Pulmonary artery endothelial cell (primary cell): ENCODE measurements at regions not wholly inside any gene's neighbourhood (a gene's known extent, or its start where the extent isn't known, plus 50 kb on each side); places are given as distances from the start of the nearest gene placed in this dataset.

ENCODE experiments used
- DNase-seq: peaks from one replicate; pipeline ENCODE4 v3.0.0-alpha.2; 2011; ENCODE audit warnings: low read depth, low spot score

- no peak for DNase-seq
Measured at GRCh38 chr17:15042311-15042710, 222.8 kb downstream of the PMP22 start.

GRCh38 chr17:15039366-15039765 lies 225.8 kb downstream of the PMP22 start:
- no peak for DNase-seq

GRCh38 chr17:15038656-15039055 lies 226.5 kb downstream of the PMP22 start:
- DNase-seq = no peak

- DNase-seq = no peak
Measured at GRCh38 chr17:15036238-15036637, 228.9 kb downstream of the PMP22 start.

DNA sequence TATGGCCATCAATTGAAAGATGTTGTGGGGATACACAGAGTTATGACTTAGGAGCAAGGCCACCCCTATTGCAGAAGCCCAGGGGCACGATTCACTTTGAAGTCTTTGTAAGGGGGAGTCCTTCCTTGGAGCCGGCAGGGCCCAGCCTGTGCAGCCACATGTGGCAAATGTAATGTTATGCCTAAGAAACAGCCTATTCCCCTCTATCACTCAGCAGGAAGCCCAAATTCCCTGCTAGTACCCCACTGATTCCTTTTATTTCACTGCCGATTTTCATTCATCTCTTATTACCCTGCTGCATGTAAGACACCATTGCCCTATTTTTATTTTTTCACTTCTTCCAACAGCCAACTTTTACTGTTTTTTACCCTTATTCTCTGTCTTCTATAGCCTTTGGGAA lies 233.2 kb downstream of the PMP22 start:
- DNase-seq = no peak

DNA sequence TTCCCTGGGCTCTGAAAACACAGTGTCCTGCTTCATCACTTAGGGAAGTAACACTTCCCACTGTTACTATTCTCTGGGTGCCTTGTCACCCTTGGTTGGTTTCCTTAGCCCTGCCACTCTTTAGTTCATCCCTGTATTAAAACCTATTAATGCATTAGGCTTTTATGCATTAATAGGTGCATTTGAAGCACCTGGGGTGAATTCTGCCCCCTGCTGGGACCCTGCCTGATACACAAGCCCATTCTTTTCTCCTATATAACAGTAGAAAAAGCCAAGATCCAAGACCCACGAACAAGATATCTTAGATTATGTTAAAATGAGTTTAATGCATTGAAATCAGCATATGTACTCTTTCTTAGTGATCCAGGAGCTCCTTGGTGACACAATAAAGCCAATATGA lies 235.7 kb downstream of the PMP22 start:
- DNase-seq = no peak

DNA sequence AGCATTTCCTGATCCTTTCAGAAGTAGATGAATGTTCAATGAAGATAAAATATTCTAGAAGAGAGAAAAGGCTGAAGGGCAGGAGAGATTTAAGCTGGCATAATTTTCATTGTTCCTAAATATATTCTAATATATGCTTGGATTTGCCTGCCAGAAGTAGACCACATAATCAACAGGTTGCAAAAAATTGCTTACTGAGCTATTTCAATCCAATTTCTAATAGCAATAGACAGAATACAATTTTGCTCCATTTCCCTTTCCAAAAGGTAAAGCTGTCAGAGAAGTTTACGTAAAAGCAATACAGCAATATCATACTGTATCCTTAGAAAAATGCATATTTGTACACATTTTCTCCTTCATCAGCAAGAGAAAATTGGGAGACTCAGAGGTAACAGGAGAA lies 237.3 kb downstream of the PMP22 start:
- DNase-seq = no peak

GRCh38 chr17:15026088-15026487 lies 239.0 kb downstream of the PMP22 start:
- DNase-seq = no peak

DNA sequence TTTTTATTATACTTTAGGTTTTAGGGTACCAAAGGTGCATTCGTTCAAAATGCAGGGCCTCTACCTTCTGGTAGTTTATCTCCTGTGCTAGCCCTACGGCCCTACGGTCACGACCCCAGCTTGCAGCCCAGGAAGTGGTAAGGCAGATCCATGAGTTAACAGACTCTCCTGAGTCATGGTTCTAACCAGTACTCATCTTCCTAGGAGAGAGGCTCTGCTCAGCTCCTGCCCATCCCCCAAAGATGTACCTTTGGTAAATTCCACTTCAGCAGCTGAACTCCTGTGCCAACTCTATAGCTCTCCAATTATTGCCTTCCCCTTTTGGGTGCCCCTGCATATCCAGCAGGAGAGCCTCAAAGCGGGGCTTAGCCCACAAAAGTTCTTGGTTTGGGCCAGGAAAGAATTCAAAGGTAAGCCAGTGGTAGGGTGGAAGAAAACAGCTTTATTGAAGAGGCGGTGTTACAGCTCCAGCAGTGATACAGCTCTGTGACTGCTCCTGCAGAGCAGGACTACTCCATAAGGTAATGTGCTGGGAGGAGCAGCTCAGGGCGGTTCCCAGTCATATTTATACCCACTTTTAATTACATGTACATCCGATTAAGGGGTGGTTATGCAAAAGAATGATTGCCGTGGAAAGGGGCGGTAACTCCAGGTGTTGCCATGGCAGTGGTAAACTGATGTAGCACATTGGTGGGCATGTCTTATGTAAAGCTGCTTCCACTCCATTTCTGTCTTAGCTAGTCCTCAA lies 241.4 kb downstream of the PMP22 start:
- no peak for DNase-seq

- no peak for DNase-seq
Measured at GRCh38 chr17:15019158-15019557, 246.0 kb downstream of the PMP22 start.

DNA sequence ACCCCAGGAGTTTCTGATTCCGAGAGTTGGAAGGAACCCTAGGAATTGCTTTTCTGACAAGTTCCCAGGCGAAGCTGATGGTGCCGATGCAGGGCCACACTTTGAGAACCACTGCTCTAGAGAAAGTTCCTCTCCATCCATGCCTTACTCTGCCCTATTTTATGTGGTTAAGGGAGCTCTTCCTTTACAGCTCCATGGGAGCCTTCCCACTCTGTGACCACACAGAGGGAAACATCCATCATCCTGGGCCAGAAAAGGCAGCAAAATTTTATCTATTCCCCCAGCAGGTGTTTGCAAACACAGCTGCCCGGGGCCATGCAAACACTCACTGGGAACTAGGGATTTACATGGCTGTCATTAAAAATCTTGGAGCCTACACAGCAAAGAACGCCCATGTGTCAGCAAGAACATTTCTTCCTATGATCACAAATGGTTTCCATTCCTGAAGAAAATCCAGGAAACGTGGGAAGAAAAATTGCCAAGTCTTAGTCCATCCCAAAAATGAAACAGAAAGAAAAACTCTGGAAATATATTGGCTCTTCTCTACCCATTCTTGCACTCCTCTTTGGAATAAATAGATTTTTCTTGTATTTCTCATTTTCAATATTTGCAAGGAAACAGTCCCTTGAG lies 252.7 kb downstream of the PMP22 start:
- no peak for DNase-seq

DNA sequence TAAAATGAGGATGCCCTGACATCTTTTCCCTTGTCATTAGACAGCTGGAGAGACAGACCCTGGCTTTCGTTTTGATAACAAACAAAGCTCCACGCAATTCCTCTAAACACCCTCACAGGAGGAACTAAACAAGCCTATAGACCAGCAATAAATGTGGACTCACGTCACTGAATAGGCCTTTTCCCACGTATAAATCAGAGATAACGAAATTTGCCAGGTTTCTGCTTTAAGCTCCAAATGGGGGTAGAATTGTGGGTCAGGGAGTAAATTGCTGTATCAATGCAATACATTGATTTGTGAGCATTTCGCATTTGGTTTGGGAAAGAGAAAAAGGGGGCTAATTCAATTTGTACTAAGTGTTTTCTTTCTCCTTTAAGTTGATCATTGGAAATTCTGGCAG lies 256.0 kb downstream of the PMP22 start:
- DNase-seq = no peak

DNA sequence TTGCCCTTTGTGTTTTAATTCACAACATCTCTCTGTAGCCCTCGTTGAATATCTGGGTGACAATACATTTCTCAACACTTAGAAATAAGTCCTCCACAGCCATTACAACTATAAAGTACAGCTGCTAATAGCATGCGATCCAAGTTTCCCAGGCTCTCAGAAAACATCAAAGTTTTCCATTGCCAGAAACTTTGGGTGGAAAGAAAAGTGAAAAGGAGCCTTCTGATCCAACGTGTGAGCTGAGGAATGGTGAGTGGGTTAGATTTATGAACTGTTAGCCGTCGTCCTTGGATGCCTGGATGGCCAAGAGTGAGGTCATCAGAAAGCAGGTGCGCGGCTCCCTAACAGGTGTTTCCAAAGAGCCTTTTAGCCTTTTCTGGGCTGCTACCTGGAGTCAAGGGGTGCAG lies 258.0 kb downstream of the PMP22 start:
- no peak for DNase-seq

- DNase-seq = no peak
Measured at GRCh38 chr17:15006421-15007128, 258.6 kb downstream of the PMP22 start.

GRCh38 chr17:15000661-15001060 lies 264.5 kb downstream of the PMP22 start:
- no peak for DNase-seq

- DNase-seq = no peak
Measured at GRCh38 chr17:14997290-14997689, 267.8 kb downstream of the PMP22 start.

DNA sequence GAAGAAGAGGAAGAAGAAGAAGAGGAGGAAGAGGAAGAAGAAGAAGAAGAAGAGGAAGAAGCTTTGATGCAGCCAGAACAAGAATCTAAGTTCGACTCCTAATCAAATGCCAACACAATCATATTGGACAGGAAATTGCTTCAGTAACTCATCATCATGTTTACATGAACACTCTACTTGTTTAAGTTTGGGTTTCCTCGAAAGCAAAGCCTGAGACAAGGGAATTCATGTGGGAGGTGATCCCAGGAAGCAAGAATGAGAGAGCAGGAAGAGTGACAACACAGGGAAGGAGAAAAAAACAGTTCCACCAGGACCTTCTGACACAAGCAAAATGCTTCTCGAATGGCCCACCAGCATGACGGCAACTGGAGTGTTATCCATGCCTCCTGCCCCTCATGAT lies 279.0 kb downstream of the PMP22 start:
- no peak for DNase-seq

DNA sequence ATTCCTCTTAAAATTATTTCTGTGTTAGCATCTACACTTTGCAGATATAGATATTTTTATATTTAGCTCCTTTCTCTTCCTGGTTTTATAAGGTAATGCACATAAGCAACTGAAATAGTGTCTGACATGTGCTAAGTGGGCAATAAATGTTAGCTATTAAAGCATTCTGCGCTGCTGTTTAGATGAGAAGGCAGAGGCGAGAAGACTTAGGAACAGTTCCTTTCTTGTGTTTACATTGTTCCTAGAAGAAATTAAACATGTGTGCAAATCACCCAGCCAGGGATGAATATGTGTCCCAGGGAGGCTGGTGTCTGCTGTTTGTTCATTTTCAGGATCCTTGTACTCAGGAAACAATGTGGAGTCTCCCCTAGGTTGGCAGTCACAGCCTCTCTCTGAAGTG lies 292.3 kb downstream of the PMP22 start:
- no peak for DNase-seq

- DNase-seq = no peak
Measured at GRCh38 chr17:14971054-14971453, 294.1 kb downstream of the PMP22 start.

DNA sequence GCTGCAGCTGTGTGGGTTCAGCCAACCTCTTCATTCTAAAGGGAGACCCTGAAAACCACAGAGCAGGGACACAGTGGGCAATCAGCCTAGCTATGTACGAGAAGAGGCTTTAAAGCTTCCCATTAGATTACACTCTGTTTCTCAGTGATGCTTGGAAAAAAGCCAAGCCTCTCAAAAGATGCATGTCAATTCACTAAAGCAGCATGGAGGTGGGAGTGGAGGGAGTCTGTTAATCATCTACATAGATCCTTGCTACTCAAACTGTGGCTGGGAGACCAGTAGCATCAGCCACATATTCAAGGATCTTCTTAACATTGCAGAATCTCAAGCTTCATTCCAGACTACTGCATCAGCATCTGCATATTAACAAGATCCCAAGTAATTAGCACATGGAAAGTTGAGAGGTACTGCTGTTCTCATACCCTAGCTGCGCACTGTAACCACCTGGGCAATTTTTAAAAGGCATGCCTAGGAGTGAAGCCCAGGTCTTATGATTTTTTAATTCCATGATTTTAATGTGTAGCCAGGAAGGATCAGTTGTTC lies 305.9 kb downstream of the PMP22 start:
- no peak for DNase-seq

DNA sequence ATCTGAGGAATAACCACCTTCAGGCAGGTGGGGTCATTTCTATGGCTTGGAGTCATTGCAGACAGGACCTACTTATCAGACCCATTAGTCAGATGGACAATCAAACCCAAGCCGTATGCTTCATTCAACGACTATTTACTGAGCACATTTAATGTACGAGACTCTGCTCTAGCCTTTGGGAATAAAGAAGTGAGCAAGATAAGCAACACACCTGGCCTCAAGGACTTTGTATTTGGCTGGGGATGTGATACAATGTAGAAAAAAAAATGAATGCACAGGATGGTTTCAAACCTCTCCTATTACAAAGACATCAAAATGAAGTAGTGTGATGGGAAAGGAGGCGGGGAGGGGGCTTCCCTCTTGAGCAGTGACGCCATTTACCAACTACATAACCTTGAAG lies 311.7 kb downstream of the PMP22 start:
- no peak for DNase-seq

DNA sequence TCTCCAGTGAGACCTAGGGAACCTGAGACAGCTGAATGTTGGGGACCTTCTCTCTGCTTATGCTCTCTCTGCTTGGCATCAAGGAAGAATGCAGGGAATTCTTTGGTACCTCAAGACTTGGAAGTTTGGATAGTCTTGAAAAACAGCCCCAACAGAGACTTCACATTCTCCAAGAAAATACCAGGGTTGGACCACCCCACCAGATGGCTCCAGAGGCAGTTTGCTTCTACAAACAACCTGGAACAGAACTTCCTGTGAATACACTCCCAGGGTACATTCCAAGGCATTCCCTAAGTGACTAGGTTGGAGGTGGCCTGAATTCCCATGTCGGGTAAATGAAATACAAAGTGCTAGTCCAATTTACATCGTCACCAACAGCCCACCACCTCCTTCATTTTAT lies 314.4 kb downstream of the PMP22 start:
- DNase-seq = no peak
